ENCODE measurements at regions not wholly inside any gene's neighbourhood (a gene's known extent, or its start where the extent isn't known, plus 50 kb on each side); places are given as distances from the start of the nearest gene placed in this dataset.

DNA sequence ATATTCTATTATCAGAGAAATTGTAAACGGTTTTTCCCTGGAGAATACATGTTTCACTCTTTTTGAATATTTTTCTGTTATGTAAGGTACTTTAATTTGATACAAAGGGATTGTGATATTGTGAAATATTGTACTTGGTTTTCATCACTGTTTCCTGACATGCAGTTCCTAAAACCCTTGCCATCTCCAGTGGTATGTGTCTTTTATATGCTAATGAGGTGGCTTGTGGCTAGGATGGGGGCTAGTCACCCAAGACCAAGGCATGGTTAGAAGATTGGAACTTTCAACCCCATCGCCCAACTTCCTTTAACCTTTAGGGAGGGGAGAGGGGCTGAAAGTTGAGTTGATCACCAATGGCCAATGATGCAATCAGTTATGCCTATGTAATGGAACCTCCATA lies 160.6 kb downstream of the TAF11L14 start:
- H3K27ac ChIP-seq (ENCODE audit: extremely low read depth, low read depth, low read length): no peak overlapping the region
- no peaks in the 10 kb centered on the region for H3K79me2 ChIP-seq (ENCODE audit: control insufficient read depth, insufficient read depth, low read length)
- in situ Hi-C loops (cut with MboI): no loop called here
- no peaks in the 10 kb centered on the region for H3K9me1 ChIP-seq (ENCODE audit: control insufficient read depth, insufficient read depth, low read length)
- ATAC-seq (no peak), DNase-seq (ENCODE audit: extremely low read depth in 1 of 4, low spot score in 3 of 4) (no peak), FAIRE-seq (no peak)
- H3K4me1 ChIP-seq (replicated peaks in 1 of 2; ENCODE audit: control insufficient read depth in 2 of 2, insufficient read depth in 2 of 2, low read length in 2 of 2): no peaks in the 10 kb centered on the region
- intact Hi-C loops (cut with micrococcal nuclease): no loop called here
- 0% methylated on average over 2 of the region's 2 CpGs for WGBS (ENCODE audit: insufficient coverage, low coverage, missing lambda C conversion rate)
- ChIA-PET CTCF (ENCODE audit: low intra/inter-chr PET ratio) (no interaction called here), POLR2A (interaction anchor here (0.6 kb wide), 1 partner anchor 316 kb away, joined by 4 read pairs; no protein-coding TSS in a partner anchor)
- H4K20me1 ChIP-seq (replicated peaks; ENCODE audit: control insufficient read depth, insufficient read depth, low read length): no peaks in the 10 kb centered on the region
- no peak overlapping the region for H3K4me2 ChIP-seq (ENCODE audit: insufficient read depth, low read length)
- no TSS peak for BruUV-seq (replicated peaks)
- H3K9me3 ChIP-seq (replicated peaks; ENCODE audit: control insufficient read depth, insufficient read depth, low read depth, low read length): no peaks in the 10 kb centered on the region
- no peak overlapping the region for H3K4me3 ChIP-seq
- H2AFZ ChIP-seq (ENCODE audit: low read depth, low read length): no peak overlapping the region
- no peak for TF ChIP-seq ZBTB2 (IDR thresholded peaks at IDR 0.05)
- TF ChIP-seq USF1 (CRISPR knock-in tag; IDR thresholded peaks at IDR 0.05): no peak
- no peak for TF ChIP-seq NEUROD1 (IDR thresholded peaks at IDR 0.05; ENCODE audit: borderline replicate concordance, low read depth, low read length, partially characterized antibody)
- TF ChIP-seq TFE3 (CRISPR knock-in tag; IDR thresholded peaks at IDR 0.05): no peak
- TF ChIP-seq, protein P1, sequence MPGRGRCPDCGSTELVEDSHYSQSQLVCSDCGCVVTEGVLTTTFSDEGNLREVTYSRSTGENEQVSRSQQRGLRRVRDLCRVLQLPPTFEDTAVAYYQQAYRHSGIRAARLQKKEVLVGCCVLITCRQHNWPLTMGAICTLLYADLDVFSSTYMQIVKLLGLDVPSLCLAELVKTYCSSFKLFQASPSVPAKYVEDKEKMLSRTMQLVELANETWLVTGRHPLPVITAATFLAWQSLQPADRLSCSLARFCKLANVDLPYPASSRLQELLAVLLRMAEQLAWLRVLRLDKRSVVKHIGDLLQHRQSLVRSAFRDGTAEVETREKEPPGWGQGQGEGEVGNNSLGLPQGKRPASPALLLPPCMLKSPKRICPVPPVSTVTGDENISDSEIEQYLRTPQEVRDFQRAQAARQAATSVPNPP (IDR thresholded peaks at IDR 0.05; ENCODE audit: borderline replicate concordance, insufficient read depth, insufficient read length): no peak
- TF ChIP-seq PRPF4 (IDR thresholded peaks at IDR 0.05; ENCODE audit: insufficient read depth, low read depth, low read length, poor library complexity, severe bottlenecking): no peak
- no peaks in the 10 kb centered on the region for H3K27me3 ChIP-seq (ENCODE audit: control insufficient read depth in 2 of 2, insufficient read depth in 2 of 2, low read length in 2 of 2)
- no peaks in the 10 kb centered on the region for H3K36me3 ChIP-seq (ENCODE audit: control insufficient read depth, insufficient read depth, low read length)
- H3K9ac ChIP-seq (ENCODE audit: insufficient read depth in 1 of 2, low read depth in 2 of 2, low read length in 2 of 2): no peak overlapping the region
